CD14-positive monocyte (primary cell): ENCODE measurements at regions not wholly inside any gene's neighbourhood (a gene's known extent, or its start where the extent isn't known, plus 50 kb on each side); places are given as distances from the start of the nearest gene placed in this dataset.

Experiments used
- DNase-seq, 3 donors: peaks; one replicate each; pipeline ENCODE4 v3.0.0-alpha.2; 2011 to 2022
- H2AFZ ChIP-seq: 2 replicates; pipeline ENCODE4 v1.6.0; 2012; ENCODE audit warnings: mild to moderate bottlenecking, low read depth, low read length, inconsistent platforms; ENCODE audit not compliant: insufficient read depth, poor library complexity, severe bottlenecking
- H3K27ac ChIP-seq, 2 donors: 1 replicate in 1 of 2; 2 replicates in 1 of 2; pipeline ENCODE4 v1.5.1; 2012 to 2013; ENCODE audit warnings: low read length in 2 of 2, control low read depth in 1 of 2, inconsistent platforms in 1 of 2, low read depth in 1 of 2, mild to moderate bottlenecking in 1 of 2
- H3K27me3 ChIP-seq, 2 donors: one replicate each; pipeline versions ENCODE4 v1.6.0 to v1.6.1; 2011 to 2013; ENCODE audit warnings: low read length in 2 of 2; ENCODE audit not compliant: control insufficient read depth in 2 of 2, insufficient read depth in 2 of 2
- H3K36me3 ChIP-seq, 2 donors: replicated peaks in 1 of 2; 1 replicate in 1 of 2; 2 replicates in 1 of 2; pipeline versions ENCODE4 v1.5.1 to v1.6.1; 2012 to 2013; ENCODE audit warnings: low read length in 2 of 2, control low read depth in 1 of 2, inconsistent platforms in 1 of 2, mild to moderate bottlenecking in 1 of 2; ENCODE audit not compliant: insufficient read depth in 2 of 2, control insufficient read depth in 1 of 2
- H3K4me1 ChIP-seq, 2 donors: 1 replicate in 1 of 2; 2 replicates in 1 of 2; pipeline versions ENCODE4 v1.5.1 to v1.6.1; 2012 to 2013; ENCODE audit warnings: low read length in 2 of 2, control low read depth in 1 of 2, inconsistent platforms in 1 of 2, mild to moderate bottlenecking in 1 of 2, moderate library complexity in 1 of 2; ENCODE audit not compliant: insufficient read depth in 2 of 2, control insufficient read depth in 1 of 2
- H3K4me2 ChIP-seq: replicated peaks from 2 replicates; pipeline ENCODE3; 2012; ENCODE audit warnings: low read length, moderate library complexity, mild to moderate bottlenecking; ENCODE audit not compliant: poor library complexity, severe bottlenecking; ENCODE audit errors: extremely low read depth
- H3K4me3 ChIP-seq, 3 experiments: fragments of 200-600 bp in 1 of 3; sonication (generic) in 1 of 3; replicated peaks in 1 of 3; 1 replicate in 2 of 3; 2 replicates in 1 of 3; pipeline ENCODE4 v1.5.1; 2011 to 2013; ENCODE audit warnings: low read length in 3 of 3, mild to moderate bottlenecking in 3 of 3, control low read depth in 2 of 3, low read depth in 2 of 3, inconsistent platforms in 1 of 3, moderate library complexity in 1 of 3
- H3K79me2 ChIP-seq: 2 replicates; pipeline ENCODE4 v1.6.0; 2012; ENCODE audit warnings: mild to moderate bottlenecking, control low read depth, inconsistent platforms, low read length, moderate library complexity; ENCODE audit not compliant: insufficient read depth
- H3K9ac ChIP-seq: 2 replicates; pipeline ENCODE4 v1.6.0; 2017; ENCODE audit warnings: low read length, mild to moderate bottlenecking; ENCODE audit not compliant: insufficient read depth, poor library complexity, severe bottlenecking
- H3K9me3 ChIP-seq, 2 donors: replicated peaks in 1 of 2; 1 replicate in 1 of 2; 2 replicates in 1 of 2; pipeline versions ENCODE4 v1.5.1 to v1.6.1; 2012 to 2013; ENCODE audit warnings: low read length in 2 of 2, control low read depth in 1 of 2; ENCODE audit not compliant: control insufficient read depth in 1 of 2, insufficient read depth in 1 of 2
- H4K20me1 ChIP-seq: 2 replicates; pipeline ENCODE4 v1.6.0; 2012; ENCODE audit warnings: mild to moderate bottlenecking, low read length, control low read depth, moderate library complexity; ENCODE audit not compliant: insufficient read depth
- H3K27ac Mint-ChIP-seq, 7 donors: one replicate each; pipeline ENCODE4 v1.8.0; 2020; ENCODE audit warnings: mild to moderate bottlenecking in 7 of 7, mixed read lengths in 7 of 7, moderate library complexity in 6 of 7, inconsistent platforms in 2 of 7
- H3K27me3 Mint-ChIP-seq, 3 donors: one replicate each; pipeline ENCODE4 v1.8.0; 2021 to 2022; ENCODE audit warnings: low read depth in 3 of 3, mild to moderate bottlenecking in 3 of 3, mixed read lengths in 3 of 3, moderate library complexity in 3 of 3, inconsistent platforms in 1 of 3
- H3K36me3 Mint-ChIP-seq, 2 donors: one replicate each; pipeline ENCODE4 v1.8.0; 2020; ENCODE audit warnings: mixed read lengths in 2 of 2, inconsistent platforms in 1 of 2, mild to moderate bottlenecking in 1 of 2
- H3K4me1 Mint-ChIP-seq: one replicate; pipeline ENCODE4 v1.8.0; 2020; ENCODE audit warnings: mild to moderate bottlenecking, mixed read lengths
- H3K4me3 Mint-ChIP-seq, 2 donors: one replicate each; pipeline ENCODE4 v1.8.0; 2020; ENCODE audit warnings: mild to moderate bottlenecking in 2 of 2, mixed read lengths in 2 of 2, moderate library complexity in 1 of 2
- H3K9me3 Mint-ChIP-seq, 7 donors: one replicate each; pipeline ENCODE4 v1.8.0; 2020 to 2022; ENCODE audit warnings: mixed read lengths in 7 of 7, mild to moderate bottlenecking in 6 of 7, moderate library complexity in 6 of 7, inconsistent platforms in 2 of 7
- WGBS: methylation state at CpG from one replicate; pipeline ENCODE4 v1.1.5; 2013; ENCODE audit warnings: missing lambda C conversion rate; ENCODE audit not compliant: insufficient coverage; 5-methylcytosine and 5-hydroxymethylcytosine counted together
- intact Hi-C, 2 donors: fragments of 100-400 bp; cut with micrococcal nuclease; formaldehyde crosslinking; loops; one replicate each; pipeline versions ENCODE4 v1.15.0 to v1.15.1; 2023
- TF ChIP-seq, protein P1 (sequence below): fragments of 200-600 bp; IDR thresholded peaks from one replicate; pipeline ENCODE4 v1.8.0; 2022; ENCODE audit warnings: antibody characterized with exemption, mild to moderate bottlenecking

DNA sequence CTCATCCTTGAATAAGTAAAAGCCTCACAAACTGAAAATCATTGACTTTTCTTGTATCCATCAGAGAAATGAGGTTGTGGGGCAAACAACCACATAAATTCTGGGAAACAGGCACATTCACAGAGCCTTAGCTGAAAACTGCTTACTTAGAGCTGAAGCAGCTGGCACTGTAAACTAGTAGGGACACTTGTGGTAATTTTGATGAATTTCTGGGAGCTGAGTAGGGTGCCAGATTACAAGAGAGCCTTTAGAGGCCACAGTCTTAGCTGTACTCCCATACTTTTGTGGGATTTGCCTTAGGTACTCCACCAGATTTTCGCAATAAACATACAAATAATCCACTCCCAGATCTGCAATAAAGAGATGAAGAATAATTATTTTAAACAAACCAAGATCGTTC, 315.2 kb downstream of the TMX3 start:
- Histone ChIP-seq H3K27ac (no peak overlapping the region), H3K4me1 (no peaks in the 10 kb centered on the region), H3K79me2 (no peaks in the 10 kb centered on the region), H4K20me1 (no peaks in the 10 kb centered on the region), H3K27me3 (no peaks in the 10 kb centered on the region), H3K4me2 (no peak overlapping the region), H3K4me3 (no peak overlapping the region), H3K9ac (no peak overlapping the region), H2AFZ (no peak overlapping the region), H3K9me3 (peaks cover 0 to 3% of the 10 kb centered on the region in 2 donors), H3K36me3 (no peaks in the 10 kb centered on the region)
- Mint-ChIP-seq H3K4me3 (no peak overlapping the region), H3K4me1 (no peaks in the 10 kb centered on the region), H3K36me3 (no peaks in the 10 kb centered on the region), H3K27ac (no peak overlapping the region), H3K9me3 (peaks cover 0 to 10% (median 2%) of the 10 kb centered on the region in 7 donors), H3K27me3 (no peaks in the 10 kb centered on the region)
- WGBS = no CpG with 5 or more reads among the region's 2 CpGs
- intact Hi-C loops = no loop called here
- TF ChIP-seq, protein P1, sequence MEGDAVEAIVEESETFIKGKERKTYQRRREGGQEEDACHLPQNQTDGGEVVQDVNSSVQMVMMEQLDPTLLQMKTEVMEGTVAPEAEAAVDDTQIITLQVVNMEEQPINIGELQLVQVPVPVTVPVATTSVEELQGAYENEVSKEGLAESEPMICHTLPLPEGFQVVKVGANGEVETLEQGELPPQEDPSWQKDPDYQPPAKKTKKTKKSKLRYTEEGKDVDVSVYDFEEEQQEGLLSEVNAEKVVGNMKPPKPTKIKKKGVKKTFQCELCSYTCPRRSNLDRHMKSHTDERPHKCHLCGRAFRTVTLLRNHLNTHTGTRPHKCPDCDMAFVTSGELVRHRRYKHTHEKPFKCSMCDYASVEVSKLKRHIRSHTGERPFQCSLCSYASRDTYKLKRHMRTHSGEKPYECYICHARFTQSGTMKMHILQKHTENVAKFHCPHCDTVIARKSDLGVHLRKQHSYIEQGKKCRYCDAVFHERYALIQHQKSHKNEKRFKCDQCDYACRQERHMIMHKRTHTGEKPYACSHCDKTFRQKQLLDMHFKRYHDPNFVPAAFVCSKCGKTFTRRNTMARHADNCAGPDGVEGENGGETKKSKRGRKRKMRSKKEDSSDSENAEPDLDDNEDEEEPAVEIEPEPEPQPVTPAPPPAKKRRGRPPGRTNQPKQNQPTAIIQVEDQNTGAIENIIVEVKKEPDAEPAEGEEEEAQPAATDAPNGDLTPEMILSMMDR = no peak
- DNase-seq = no peak

DNA sequence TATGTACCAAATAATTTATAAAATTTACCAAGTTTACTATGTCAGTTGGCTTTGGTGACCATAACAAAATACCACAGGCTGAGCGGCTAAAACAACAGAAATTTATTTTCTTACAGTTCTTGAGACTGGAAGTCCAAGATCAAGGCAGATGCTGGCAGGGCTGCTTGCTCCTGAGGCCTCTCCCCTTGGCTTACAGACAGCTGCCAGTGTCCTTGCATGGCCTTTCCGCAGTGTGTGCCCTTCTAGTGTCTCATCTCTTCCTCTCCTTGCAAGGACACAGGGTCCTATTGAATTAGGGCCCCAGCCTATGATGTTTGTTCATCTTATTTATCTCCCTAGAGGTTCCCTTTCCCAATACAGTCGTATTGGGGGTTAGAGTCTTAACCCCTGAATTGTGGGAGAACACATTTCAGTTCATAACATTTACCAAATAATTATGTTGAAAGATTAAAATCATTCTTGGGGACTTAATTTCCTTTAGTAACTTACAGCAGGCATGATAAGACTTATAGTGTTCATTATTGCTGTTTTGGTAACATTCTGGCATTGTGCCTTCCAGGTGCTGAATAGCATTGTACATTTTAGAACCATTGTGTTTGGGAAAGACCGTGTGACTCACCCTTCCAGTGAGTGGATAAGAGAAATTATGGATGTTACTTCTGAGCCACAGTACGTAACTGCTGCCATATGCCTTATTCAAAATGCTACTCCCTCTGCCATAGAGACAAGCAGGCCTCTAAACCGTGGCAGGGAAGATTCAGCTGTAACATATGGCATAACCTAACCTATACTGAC, 317.5 kb downstream of the TMX3 start:
- Histone ChIP-seq H3K27me3 (no peaks in the 10 kb centered on the region), H3K79me2 (no peaks in the 10 kb centered on the region), H3K4me3 (no peak overlapping the region), H3K9me3 (no peaks in the 10 kb centered on the region), H4K20me1 (no peaks in the 10 kb centered on the region), H3K36me3 (no peaks in the 10 kb centered on the region), H3K9ac (no peak overlapping the region), H3K4me2 (no peak overlapping the region), H3K27ac (no peak overlapping the region), H2AFZ (no peak overlapping the region), H3K4me1 (no peaks in the 10 kb centered on the region)
- Mint-ChIP-seq H3K27me3 (no peaks in the 10 kb centered on the region), H3K4me3 (no peak overlapping the region), H3K27ac (no peak overlapping the region), H3K4me1 (no peaks in the 10 kb centered on the region), H3K9me3 (peaks cover 0 to 10% (median 2%) of the 10 kb centered on the region in 7 donors), H3K36me3 (no peaks in the 10 kb centered on the region)
- intact Hi-C loops = no loop called here
- WGBS = 100% methylated on average over 2 of the region's 6 CpGs
- TF ChIP-seq, protein P1 = no peak
- DNase-seq = no peak
